ENCODE measurements at regions not wholly inside any gene's neighbourhood (a gene's known extent, or its start where the extent isn't known, plus 50 kb on each side); places are given as distances from the start of the nearest gene placed in this dataset.

DNA sequence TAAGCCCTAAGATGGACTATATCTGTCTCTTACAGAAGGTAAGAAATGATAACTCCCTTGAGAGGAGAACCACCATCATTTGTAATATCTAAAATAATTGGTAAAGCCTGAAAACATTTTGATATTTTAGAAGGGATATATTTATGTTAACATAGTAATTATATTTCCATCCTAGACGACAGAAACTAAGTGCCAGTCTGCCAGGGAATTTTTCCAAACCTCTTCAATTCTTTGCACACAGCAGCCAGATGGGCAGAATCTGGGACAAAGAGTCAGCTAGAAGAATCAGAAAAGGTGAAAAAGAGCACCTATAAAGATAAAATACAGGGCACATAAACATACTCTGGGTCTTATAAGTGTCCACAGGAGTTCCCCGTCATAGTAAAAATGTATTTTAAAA lies 70.0 kb upstream of the CBLB start:
- Histone ChIP-seq H3K4me1 (ENCODE audit: control insufficient read depth in 1 of 2, insufficient read depth in 2 of 2, low read depth in 1 of 2, low read length in 1 of 2) (peaks cover 0 to 5% of the 10 kb centered on the region in 2 experiments; a peak in 2 of 4 replicates), H3K9ac (no peak overlapping the region), H3K79me2 (ENCODE audit: insufficient read depth) (no peaks in the 10 kb centered on the region), H3K9me3 (no peaks in the 10 kb centered on the region), H4K20me1 (ENCODE audit: insufficient read depth) (no peaks in the 10 kb centered on the region), H3F3A (replicated peaks; ENCODE audit: insufficient read depth) (no peaks in the 10 kb centered on the region), H3K9me2 (no peaks in the 10 kb centered on the region), H3K4me2 (no peak overlapping the region), H2AFZ (ENCODE audit: low read depth) (peak overlapping the region; percentile 75; the same call in 1 of the 2 replicates), H3K36me3 (replicated peaks in 1 of 2; ENCODE audit: control insufficient read depth in 1 of 2, insufficient read depth in 2 of 2, low read length in 1 of 2) (no peaks in the 10 kb centered on the region), H3K4me3 (ENCODE audit: low read depth in 2 of 2, low read length in 1 of 2) (no peak overlapping the region), H3K27ac (ENCODE audit: low read depth in 2 of 2, low read length in 1 of 2) (no peak overlapping the region), H3K27me3 (ENCODE audit: insufficient read depth) (no peaks in the 10 kb centered on the region)
- no peak for DNase-seq
- ChIA-PET CTCF (interaction anchor here (0.6 kb wide), 1 partner anchor 13 kb away, joined by 3 read pairs; no protein-coding TSS in a partner anchor), POLR2A (no interaction called here)
- TF ChIP-seq RFX5 (IDR thresholded peaks at IDR 0.05; ENCODE audit: low read length) (no peak), RAD21 (IDR thresholded peaks at IDR 0.05; ENCODE audit: low read length) (no peak), POLR2AphosphoS5 (IDR thresholded peaks at IDR 0.05; ENCODE audit: low read depth, low read length) (no peak), GATA2 (CRISPR knock-in tag; IDR thresholded peaks at IDR 0.05) (no peak), EZH2phosphoT487 (IDR thresholded peaks at IDR 0.05; ENCODE audit: borderline replicate concordance, low read depth) (no peak), CTCF (IDR thresholded peaks at IDR 0.05) (no peak), YY1 (IDR thresholded peaks at IDR 0.05; ENCODE audit: low read depth) (no peak), NFIC (IDR thresholded peaks at IDR 0.05; ENCODE audit: borderline replicate concordance) (no peak), FOSL2 (IDR thresholded peaks at IDR 0.05; ENCODE audit: borderline replicate concordance, low read depth) (no peak), CHD2 (IDR thresholded peaks at IDR 0.05; ENCODE audit: low read length, partially characterized antibody) (no peak), MEF2A (IDR thresholded peaks at IDR 0.05; ENCODE audit: borderline replicate concordance, low read depth) (no peak), JUND (IDR thresholded peaks at IDR 0.05) (no peak)
- TF ChIP-seq, protein P1, sequence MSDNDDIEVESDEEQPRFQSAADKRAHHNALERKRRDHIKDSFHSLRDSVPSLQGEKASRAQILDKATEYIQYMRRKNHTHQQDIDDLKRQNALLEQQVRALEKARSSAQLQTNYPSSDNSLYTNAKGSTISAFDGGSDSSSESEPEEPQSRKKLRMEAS (IDR thresholded peaks at IDR 0.05; ENCODE audit: low read depth) = no peak
- 74% methylated on average over 2 of the region's 2 CpGs for WGBS (ENCODE audit: low lambda C conversion rate)

DNA sequence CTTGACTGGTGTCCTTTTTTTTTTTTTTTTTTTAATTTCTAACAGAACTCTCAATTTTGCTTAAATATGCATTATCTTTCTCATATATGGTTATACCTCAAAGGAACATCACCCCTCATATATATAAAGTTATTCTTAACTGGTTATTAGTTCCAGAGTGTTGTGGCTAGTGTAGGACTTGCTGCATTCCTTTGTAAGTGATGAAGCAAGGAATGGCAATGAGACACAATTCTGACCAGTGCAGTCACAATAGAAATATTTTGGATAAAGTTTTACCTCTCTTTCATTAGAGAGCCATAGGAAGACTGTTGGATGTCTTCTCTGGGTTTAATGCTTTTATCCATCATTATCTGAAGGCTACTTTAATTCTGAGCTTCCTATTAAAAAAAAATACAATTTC lies 75.5 kb upstream of the CBLB start:
- Histone ChIP-seq H3K4me2 (peak overlapping the region; percentile 20; the same call in 1 of the 2 replicates), H3K9me2 (no peaks in the 10 kb centered on the region), H3K9me3 (no peaks in the 10 kb centered on the region), H4K20me1 (ENCODE audit: insufficient read depth) (no peaks in the 10 kb centered on the region), H2AFZ (ENCODE audit: low read depth) (0 out of 2 replicates have a peak overlapping the region, but pooled peaks have one; percentile 68), H3F3A (replicated peaks; ENCODE audit: insufficient read depth) (peaks cover 11% of the 10 kb centered on the region), H3K4me1 (ENCODE audit: control insufficient read depth in 1 of 2, insufficient read depth in 2 of 2, low read depth in 1 of 2, low read length in 1 of 2) (peaks cover 0 to 8% of the 10 kb centered on the region in 2 experiments; a peak in 2 of 4 replicates), H3K27ac (ENCODE audit: low read depth in 2 of 2, low read length in 1 of 2) (peak overlapping the region in 1 of 2 experiments; percentile 59; a peak in 2 of 4 replicates), H3K79me2 (ENCODE audit: insufficient read depth) (no peaks in the 10 kb centered on the region), H3K27me3 (ENCODE audit: insufficient read depth) (no peaks in the 10 kb centered on the region), H3K9ac (no peak overlapping the region; the same call in 1 of the 2 replicates), H3K36me3 (replicated peaks in 1 of 2; ENCODE audit: control insufficient read depth in 1 of 2, insufficient read depth in 2 of 2, low read length in 1 of 2) (no peaks in the 10 kb centered on the region), H3K4me3 (ENCODE audit: low read depth in 2 of 2, low read length in 1 of 2) (no peak overlapping the region)
- POLR2A ChIA-PET = no interaction called here
- TF ChIP-seq CHD2 (IDR thresholded peaks at IDR 0.05; ENCODE audit: low read length, partially characterized antibody) (no peak), TEAD4 (IDR thresholded peaks at IDR 0.05; ENCODE audit: borderline replicate concordance, insufficient read depth) (no peak), FOXM1 (IDR thresholded peaks at IDR 0.05; ENCODE audit: low read depth) (no peak), JUND (IDR thresholded peaks at IDR 0.05) (no peak), FOXJ3 (CRISPR knock-in tag; IDR thresholded peaks at IDR 0.05) (no peak)
- TF ChIP-seq, protein P2, sequence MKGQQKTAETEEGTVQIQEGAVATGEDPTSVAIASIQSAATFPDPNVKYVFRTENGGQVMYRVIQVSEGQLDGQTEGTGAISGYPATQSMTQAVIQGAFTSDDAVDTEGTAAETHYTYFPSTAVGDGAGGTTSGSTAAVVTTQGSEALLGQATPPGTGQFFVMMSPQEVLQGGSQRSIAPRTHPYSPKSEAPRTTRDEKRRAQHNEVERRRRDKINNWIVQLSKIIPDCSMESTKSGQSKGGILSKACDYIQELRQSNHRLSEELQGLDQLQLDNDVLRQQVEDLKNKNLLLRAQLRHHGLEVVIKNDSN (IDR thresholded peaks at IDR 0.05; ENCODE audit: borderline replicate concordance, low read depth) = no peak
- DNase-seq = no peak
- CTCF ChIA-PET = no interaction called here

Data from SK-N-SH (cell line).